K562 (cell line): ENCODE measurements at regions not wholly inside any gene's neighbourhood (a gene's known extent, or its start where the extent isn't known, plus 50 kb on each side); places are given as distances from the start of the nearest gene placed in this dataset.
"Not testable (repeated sequence)": the region's sequence is repeated elsewhere in the genome, so short reads cannot be mapped to it uniquely, and the experiment has no call there.

ENCODE experiments used
- ATAC-seq: fragments of 200-7000 bp; cut with Tn5 transposase; 3 replicates; pipeline ENCODE4 v1.9.1; 2020; ENCODE audit warnings: moderate library complexity
- BruUV-seq: library from RNA; stranded (reverse); fragments of 400-500 nt; replicated peaks from 2 replicates; lab custom pipeline; 2021; lab: Mats Ljungman, UMichigan
- CTCF ChIA-PET: fragments of 300-600 bp; formaldehyde crosslinking; extraction: SDS; loops from one replicate; lab custom pipeline; 2021; ENCODE audit warnings: low intra/inter-chr PET ratio; lab: Yijun Ruan, JAX
- POLR2A ChIA-PET: fragments of 300-600, 350-650 bp; sonication (Branson Sonifier 250); formaldehyde crosslinking; extraction: SDS; loops from one replicate; lab custom pipeline; 2021; ENCODE audit warnings: antibody characterized with exemption, inconsistent platforms; lab: Yijun Ruan, JAX
- DNase-seq, 4 experiments: peaks; one replicate each; pipeline versions ENCODE4 v3.0.0 to v3.0.0-alpha.2; 2011 to 2018; ENCODE audit warnings: low spot score in 3 of 4, mixed read lengths in 3 of 4; ENCODE audit errors: extremely low read depth in 1 of 4
- FAIRE-seq: peaks from 2 replicates; lab custom pipeline; 2011; peaks lifted over from hg19 to GRCh38; lab: Jason Lieb, UNC
- H2AFZ ChIP-seq: 2 replicates; pipeline ENCODE4 v1.6.0; 2011; ENCODE audit warnings: low read depth, low read length, control low read depth, inconsistent platforms
- H3K27ac ChIP-seq: fragments of 200-600 bp; 3 replicates; pipeline ENCODE4 v1.8.0; 2011; ENCODE audit warnings: low read depth, mild to moderate bottlenecking, control low read depth, inconsistent platforms, low read length, moderate library complexity, mixed read lengths; ENCODE audit errors: extremely low read depth
- H3K27me3 ChIP-seq, 2 experiments: fragments of 300-600 bp in 1 of 2; 2 replicates in 1 of 2; 3 replicates in 1 of 2; pipeline versions ENCODE4 v1.6.0 to v1.8.0; 2011; ENCODE audit warnings: inconsistent platforms in 2 of 2, low read length in 2 of 2, mild to moderate bottlenecking in 1 of 2, mixed read lengths in 1 of 2, moderate library complexity in 1 of 2; ENCODE audit not compliant: control insufficient read depth in 2 of 2, insufficient read depth in 2 of 2
- H3K36me3 ChIP-seq: fragments of 300-600 bp; 3 replicates; pipeline ENCODE4 v1.8.0; 2011; ENCODE audit warnings: mild to moderate bottlenecking, low read length, inconsistent platforms; ENCODE audit not compliant: control insufficient read depth, insufficient read depth
- H3K4me1 ChIP-seq, 2 experiments: fragments of 200-600 bp in 1 of 2; replicated peaks in 1 of 2; 2 replicates in 1 of 2; 3 replicates in 1 of 2; pipeline versions ENCODE4 v1.5.1 to v1.8.0; 2011; ENCODE audit warnings: inconsistent platforms in 2 of 2, low read length in 2 of 2, mild to moderate bottlenecking in 1 of 2, mixed read lengths in 1 of 2, moderate library complexity in 1 of 2; ENCODE audit not compliant: control insufficient read depth in 2 of 2, insufficient read depth in 2 of 2
- H3K4me2 ChIP-seq: 2 replicates; pipeline ENCODE4 v1.6.1; 2011; ENCODE audit warnings: low read length, control low read depth, inconsistent platforms, mixed read lengths; ENCODE audit not compliant: insufficient read depth
- H3K4me3 ChIP-seq: fragments of 200-600 bp; sonication (generic), shearing (Covaris generic); 2 replicates; pipeline ENCODE4 v1.5.1; 2016; ENCODE audit warnings: control low read depth, inconsistent platforms
- H3K79me2 ChIP-seq: fragments of 200-600 bp; 3 replicates; pipeline ENCODE4 v1.8.0; 2011; ENCODE audit warnings: low read length, inconsistent platforms; ENCODE audit not compliant: control insufficient read depth, insufficient read depth
- H3K9ac ChIP-seq, 2 experiments: 2 replicates each; pipeline versions ENCODE4 v1.6.0 to v1.6.1; 2011; ENCODE audit warnings: low read depth in 2 of 2, low read length in 2 of 2, control low read depth in 1 of 2, inconsistent platforms in 1 of 2, mild to moderate bottlenecking in 1 of 2, mixed read lengths in 1 of 2; ENCODE audit not compliant: insufficient read depth in 1 of 2
- H3K9me1 ChIP-seq: one replicate; pipeline ENCODE4 v1.6.0; 2011; ENCODE audit warnings: inconsistent platforms, mild to moderate bottlenecking, low read length, moderate library complexity; ENCODE audit not compliant: control insufficient read depth, insufficient read depth
- H3K9me3 ChIP-seq: replicated peaks from 2 replicates; pipeline ENCODE4 v1.5.1; 2011; ENCODE audit warnings: low read depth, low read length, inconsistent platforms; ENCODE audit not compliant: control insufficient read depth, insufficient read depth
- H4K20me1 ChIP-seq: replicated peaks from 2 replicates; pipeline ENCODE4 v1.6.1; 2011; ENCODE audit warnings: low read length, inconsistent platforms, mixed read lengths; ENCODE audit not compliant: control insufficient read depth, insufficient read depth
- HMGN3 ChIP-seq: IDR thresholded peaks from 2 replicates; pipeline ENCODE4 v1.6.1; 2011; ENCODE audit warnings: borderline replicate concordance, low read depth, mild to moderate bottlenecking, mixed read lengths, low read length; ENCODE audit not compliant: insufficient read length; ENCODE audit errors: extremely low read depth
- MCM7 ChIP-seq, 2 experiments: fragments of 450-650 bp; IDR thresholded peaks; 2 replicates each; pipeline ENCODE4 v1.6.1; 2016 to 2018
- POLR2G ChIP-seq: fragments of 200-400 bp; formaldehyde crosslinking; IDR thresholded peaks from 2 replicates; pipeline ENCODE4 v1.6.1; 2017; ENCODE audit warnings: low read depth, mild to moderate bottlenecking, antibody characterized with exemption, low read length, moderate library complexity
- RBFOX2 ChIP-seq: fragments of 200-400 bp; formaldehyde crosslinking; IDR thresholded peaks from 2 replicates; pipeline ENCODE4 v1.6.1; 2017; ENCODE audit warnings: low read depth, mild to moderate bottlenecking, low read length, moderate library complexity
- SAFB2 ChIP-seq: fragments of 200-400 bp; formaldehyde crosslinking; IDR thresholded peaks from 2 replicates; pipeline ENCODE4 v1.6.1; 2018; ENCODE audit warnings: borderline replicate concordance, low read length, low read depth, moderate library complexity; ENCODE audit not compliant: severe bottlenecking
- YY1 ChIP-seq, 3 experiments: IDR thresholded peaks; 2 replicates each; pipeline ENCODE4 v1.6.1; 2011; ENCODE audit warnings: low read length in 2 of 3, mild to moderate bottlenecking in 2 of 3, moderate library complexity in 2 of 3, borderline replicate concordance in 1 of 3, control low read depth in 1 of 3, low read depth in 1 of 3; ENCODE audit not compliant: insufficient read depth in 3 of 3, insufficient replicate concordance in 2 of 3, control insufficient read depth in 1 of 3, insufficient read length in 1 of 3; ENCODE audit errors: extremely low read depth in 1 of 3
- ZBTB12 ChIP-seq: fragments of 250-450 bp; sonication (Bioruptor Pico); IDR thresholded peaks from 2 replicates; pipeline ENCODE4 v1.4.0; 2020
- ZBTB8A ChIP-seq: fragments of 450-650 bp; IDR thresholded peaks from 2 replicates; pipeline ENCODE4 v1.6.1; 2018; ENCODE audit warnings: mild to moderate bottlenecking, moderate library complexity; ENCODE audit not compliant: partially characterized antibody
- ZNF324 ChIP-seq: fragments of 250-450 bp; sonication (Bioruptor Pico); IDR thresholded peaks from 2 replicates; pipeline ENCODE4 v1.4.0; 2020; ENCODE audit warnings: mild to moderate bottlenecking
- ZNF41 ChIP-seq: fragments of 250-450 bp; sonication (Bioruptor Pico); conservative IDR thresholded peaks from 2 replicates; pipeline ENCODE4 v1.4.0; 2020; ENCODE audit warnings: mild to moderate bottlenecking
- ZNF584 ChIP-seq: fragments of 200-800 bp; sonication (Bioruptor generic); IDR thresholded peaks from 2 replicates; pipeline ENCODE4 v1.6.1; 2016; ENCODE audit warnings: low read depth, mild to moderate bottlenecking, missing genetic modification characterization, missing compliant biosample characterization
- ZNF75A ChIP-seq: fragments of 450-650 bp; formaldehyde crosslinking; IDR thresholded peaks from 2 replicates; pipeline ENCODE4 v1.4.0; 2020; ENCODE audit warnings: mild to moderate bottlenecking
- WGBS: fragments of 100-300 bp; shearing (Covaris generic); methylation state at CpG from one replicate; pipeline ENCODE4 v1.1.6; 2016; ENCODE audit warnings: low coverage, mixed read lengths; ENCODE audit not compliant: insufficient coverage; ENCODE audit errors: missing lambda C conversion rate; 5-methylcytosine and 5-hydroxymethylcytosine counted together
- in situ Hi-C: fragments of 300-500 bp; cut with MboI; formaldehyde crosslinking; loops from 4 replicates; pipeline ENCODE4 v1.15.0; 2018; ENCODE audit warnings: inconsistent platforms, mixed read lengths
- intact Hi-C: fragments of 100-400 bp; cut with micrococcal nuclease; formaldehyde crosslinking; loops from 2 replicates; pipeline ENCODE4 v1.14.2; 2022
- TF ChIP-seq, protein P1 (sequence below), 2 experiments: fragments of 450-650 bp; conservative IDR thresholded peaks; 2 replicates each; pipeline ENCODE4 v1.6.1; 2017; ENCODE audit warnings: mild to moderate bottlenecking in 2 of 2, moderate library complexity in 2 of 2

DNA sequence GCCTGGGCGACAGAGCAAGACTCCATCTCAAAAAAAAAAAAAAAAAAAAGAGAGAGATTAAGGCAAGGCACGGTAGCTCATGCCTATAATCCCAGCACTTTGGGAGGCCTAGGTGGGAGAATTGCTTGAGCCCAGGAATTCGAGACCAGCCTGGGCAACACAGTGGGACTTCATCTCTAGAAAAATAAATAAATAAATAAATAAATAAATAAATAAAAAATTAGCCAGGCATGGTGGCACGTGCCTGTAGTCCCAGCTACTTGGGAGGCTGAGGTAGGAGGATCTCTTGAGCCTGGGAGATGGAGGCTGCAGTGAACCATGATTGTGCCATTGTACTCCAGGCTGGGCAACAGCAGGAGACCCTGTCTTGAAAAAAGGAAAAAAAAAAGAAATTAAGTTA, 108.7 kb upstream of the GOLGA8J start:
- H4K20me1 ChIP-seq, POLR2A ChIA-PET, CTCF ChIA-PET, H3K36me3 ChIP-seq, intact Hi-C loops, BruUV-seq, in situ Hi-C loops, DNase-seq, H3K9ac ChIP-seq, H3K27ac ChIP-seq, H3K4me3 ChIP-seq, ATAC-seq, H3K4me1 ChIP-seq, H3K9me3 ChIP-seq, H2AFZ ChIP-seq, H3K27me3 ChIP-seq, H3K9me1 ChIP-seq, H3K79me2 ChIP-seq, H3K4me2 ChIP-seq, FAIRE-seq: not testable (repeated sequence)
- WGBS = 0% methylated on average over 2 of the region's 4 CpGs

DNA sequence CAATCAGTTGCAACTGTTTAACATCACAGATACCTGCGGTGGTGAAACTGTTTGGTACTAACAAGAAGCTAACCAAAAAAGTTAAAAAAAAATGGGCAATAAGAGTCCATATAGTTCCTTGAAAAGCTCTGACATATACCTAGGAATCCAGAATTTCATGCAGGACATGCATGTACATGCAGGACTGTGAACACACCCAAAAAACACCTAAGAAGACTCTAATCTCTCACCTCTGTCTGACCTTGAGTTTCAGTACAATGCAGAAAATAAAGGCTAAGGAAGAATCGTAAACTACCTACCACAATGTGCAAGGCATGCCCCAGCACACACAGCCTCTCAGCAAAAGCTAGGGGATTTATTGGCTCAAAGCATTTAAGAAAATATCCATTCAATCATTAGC, 110.7 kb upstream of the GOLGA8J start:
- H3K27ac ChIP-seq = no peak overlapping the region
- ATAC-seq = no peak
- no peaks in the 10 kb centered on the region for H3K9me1 ChIP-seq
- in situ Hi-C loops (no loop called here), intact Hi-C loops (no loop called here)
- 3% methylated on average over 2 of the region's 2 CpGs for WGBS
- no peak for FAIRE-seq
- no TSS peak for BruUV-seq
- no peaks in the 10 kb centered on the region for H3K9me3 ChIP-seq
- H3K9ac ChIP-seq = no peak overlapping the region
- no peak overlapping the region for H2AFZ ChIP-seq
- H3K4me2 ChIP-seq = no peak overlapping the region
- no peaks in the 10 kb centered on the region for H3K36me3 ChIP-seq
- H3K4me1 ChIP-seq = no peaks in the 10 kb centered on the region
- H3K79me2 ChIP-seq = no peaks in the 10 kb centered on the region
- no peak for DNase-seq
- H3K27me3 ChIP-seq = peaks cover 1 to 3% of the 10 kb centered on the region in 2 experiments; a peak in 2 of 5 replicates
- H4K20me1 ChIP-seq = no peaks in the 10 kb centered on the region
- ChIA-PET POLR2A (no interaction called here), CTCF (no interaction called here)
- no peak overlapping the region for H3K4me3 ChIP-seq
- TF ChIP-seq ZBTB12 (CRISPR knock-in tag) (no peak), ZNF584 (CRISPR knock-in tag) (no peak), RBFOX2 (no peak), ZNF75A (no peak), HMGN3 (no peak), ZBTB8A (no peak), YY1 (IDR thresholded peaks at IDR 0.05; ENCODE audit: borderline replicate concordance in 1 of 3, control insufficient read depth in 1 of 3, extremely low read depth in 1 of 3, insufficient read depth in 3 of 3, insufficient read length in 1 of 3, insufficient replicate concordance in 2 of 3, low read depth in 1 of 3, low read length in 2 of 3) (no peak), MCM7 (IDR thresholded peaks at IDR 0.05) (no peak), SAFB2 (no peak), ZNF324 (CRISPR knock-in tag) (no peak), POLR2G (no peak), ZNF41 (CRISPR knock-in tag) (no peak)
- TF ChIP-seq, protein P1, sequence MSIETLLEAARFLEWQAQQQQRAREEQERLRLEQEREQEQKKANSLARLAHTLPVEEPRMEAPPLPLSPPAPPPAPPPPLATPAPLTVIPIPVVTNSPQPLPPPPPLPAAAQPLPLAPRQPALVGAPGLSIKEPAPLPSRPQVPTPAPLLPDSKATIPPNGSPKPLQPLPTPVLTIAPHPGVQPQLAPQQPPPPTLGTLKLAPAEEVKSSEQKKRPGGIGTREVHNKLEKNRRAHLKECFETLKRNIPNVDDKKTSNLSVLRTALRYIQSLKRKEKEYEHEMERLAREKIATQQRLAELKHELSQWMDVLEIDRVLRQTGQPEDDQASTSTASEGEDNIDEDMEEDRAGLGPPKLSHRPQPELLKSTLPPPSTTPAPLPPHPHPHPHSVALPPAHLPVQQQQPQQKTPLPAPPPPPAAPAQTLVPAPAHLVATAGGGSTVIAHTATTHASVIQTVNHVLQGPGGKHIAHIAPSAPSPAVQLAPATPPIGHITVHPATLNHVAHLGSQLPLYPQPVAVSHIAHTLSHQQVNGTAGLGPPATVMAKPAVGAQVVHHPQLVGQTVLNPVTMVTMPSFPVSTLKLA (conservative IDR thresholded peaks at IDR 0.05) = no peak
